ENCODE measurements at regions not wholly inside any gene's neighbourhood (a gene's known extent, or its start where the extent isn't known, plus 50 kb on each side); places are given as distances from the start of the nearest gene placed in this dataset.
"Not testable (repeated sequence)": the region's sequence is repeated elsewhere in the genome, so short reads cannot be mapped to it uniquely, and the experiment has no call there.

DNA sequence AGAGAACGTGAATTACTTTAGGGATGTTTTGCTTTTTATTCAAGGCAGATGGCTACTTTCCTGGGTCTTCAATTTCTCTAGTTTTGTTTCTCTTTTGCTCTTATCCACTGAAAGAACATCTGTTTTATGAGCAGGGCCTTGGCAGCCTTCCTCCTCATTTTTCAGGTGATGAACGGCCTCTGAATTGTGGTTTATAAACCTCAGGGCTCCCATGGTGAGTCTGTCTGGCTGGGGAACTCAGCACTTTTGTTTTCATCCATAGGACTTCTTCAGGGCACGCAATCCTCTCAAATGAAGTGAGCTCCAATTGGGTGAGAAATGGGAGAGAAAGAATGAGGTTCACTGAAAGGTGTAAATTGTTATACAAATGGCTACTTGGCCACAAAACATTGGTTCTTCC lies 186.4 kb upstream of the ERCC4 start:
- Histone ChIP-seq H4K20me1 (ENCODE audit: insufficient read depth, low read length) (no peaks in the 10 kb centered on the region), H3K9ac (ENCODE audit: insufficient read depth, low read length, poor library complexity, severe bottlenecking) (no peak overlapping the region), H3K27ac (ENCODE audit: low read depth in 1 of 2, low read length in 2 of 2) (no peak overlapping the region), H3K9me3 (replicated peaks in 1 of 2; ENCODE audit: control insufficient read depth in 1 of 2, insufficient read depth in 1 of 2, low read length in 2 of 2) (peaks cover 1 to 4% of the 10 kb centered on the region in 2 donors), H3K4me3 (replicated peaks in 1 of 3; ENCODE audit: low read depth in 2 of 3, low read length in 3 of 3) (no peak overlapping the region), H3K4me1 (ENCODE audit: control insufficient read depth in 1 of 2, insufficient read depth in 2 of 2, low read length in 2 of 2) (no peaks in the 10 kb centered on the region), H3K27me3 (ENCODE audit: control insufficient read depth in 2 of 2, insufficient read depth in 2 of 2, low read length in 2 of 2) (no peaks in the 10 kb centered on the region), H3K36me3 (replicated peaks in 1 of 2; ENCODE audit: control insufficient read depth in 1 of 2, insufficient read depth in 2 of 2, low read length in 2 of 2) (no peaks in the 10 kb centered on the region), H3K79me2 (ENCODE audit: insufficient read depth, low read length) (no peaks in the 10 kb centered on the region), H2AFZ (ENCODE audit: insufficient read depth, low read depth, low read length, poor library complexity, severe bottlenecking) (no peak overlapping the region), H3K4me2 (replicated peaks; ENCODE audit: extremely low read depth, low read length, poor library complexity, severe bottlenecking) (no peak overlapping the region)
- Mint-ChIP-seq H3K4me3 (no peak overlapping the region), H3K4me1 (no peaks in the 10 kb centered on the region), H3K27ac (no peak overlapping the region), H3K27me3 (ENCODE audit: low read depth in 3 of 3) (peaks cover 0 to 1% (median 0%) of the 10 kb centered on the region in 3 donors), H3K9me3 (peaks cover 0 to 16% (median 3%) of the 10 kb centered on the region in 7 donors), H3K36me3 (no peaks in the 10 kb centered on the region)
- WGBS (ENCODE audit: insufficient coverage) = no CpG with 5 or more reads among the region's 3 CpGs
- intact Hi-C loops (cut with micrococcal nuclease) = no loop called here
- TF ChIP-seq, protein P1, sequence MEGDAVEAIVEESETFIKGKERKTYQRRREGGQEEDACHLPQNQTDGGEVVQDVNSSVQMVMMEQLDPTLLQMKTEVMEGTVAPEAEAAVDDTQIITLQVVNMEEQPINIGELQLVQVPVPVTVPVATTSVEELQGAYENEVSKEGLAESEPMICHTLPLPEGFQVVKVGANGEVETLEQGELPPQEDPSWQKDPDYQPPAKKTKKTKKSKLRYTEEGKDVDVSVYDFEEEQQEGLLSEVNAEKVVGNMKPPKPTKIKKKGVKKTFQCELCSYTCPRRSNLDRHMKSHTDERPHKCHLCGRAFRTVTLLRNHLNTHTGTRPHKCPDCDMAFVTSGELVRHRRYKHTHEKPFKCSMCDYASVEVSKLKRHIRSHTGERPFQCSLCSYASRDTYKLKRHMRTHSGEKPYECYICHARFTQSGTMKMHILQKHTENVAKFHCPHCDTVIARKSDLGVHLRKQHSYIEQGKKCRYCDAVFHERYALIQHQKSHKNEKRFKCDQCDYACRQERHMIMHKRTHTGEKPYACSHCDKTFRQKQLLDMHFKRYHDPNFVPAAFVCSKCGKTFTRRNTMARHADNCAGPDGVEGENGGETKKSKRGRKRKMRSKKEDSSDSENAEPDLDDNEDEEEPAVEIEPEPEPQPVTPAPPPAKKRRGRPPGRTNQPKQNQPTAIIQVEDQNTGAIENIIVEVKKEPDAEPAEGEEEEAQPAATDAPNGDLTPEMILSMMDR (IDR thresholded peaks at IDR 0.05) = no peak
- no peak for DNase-seq

DNA sequence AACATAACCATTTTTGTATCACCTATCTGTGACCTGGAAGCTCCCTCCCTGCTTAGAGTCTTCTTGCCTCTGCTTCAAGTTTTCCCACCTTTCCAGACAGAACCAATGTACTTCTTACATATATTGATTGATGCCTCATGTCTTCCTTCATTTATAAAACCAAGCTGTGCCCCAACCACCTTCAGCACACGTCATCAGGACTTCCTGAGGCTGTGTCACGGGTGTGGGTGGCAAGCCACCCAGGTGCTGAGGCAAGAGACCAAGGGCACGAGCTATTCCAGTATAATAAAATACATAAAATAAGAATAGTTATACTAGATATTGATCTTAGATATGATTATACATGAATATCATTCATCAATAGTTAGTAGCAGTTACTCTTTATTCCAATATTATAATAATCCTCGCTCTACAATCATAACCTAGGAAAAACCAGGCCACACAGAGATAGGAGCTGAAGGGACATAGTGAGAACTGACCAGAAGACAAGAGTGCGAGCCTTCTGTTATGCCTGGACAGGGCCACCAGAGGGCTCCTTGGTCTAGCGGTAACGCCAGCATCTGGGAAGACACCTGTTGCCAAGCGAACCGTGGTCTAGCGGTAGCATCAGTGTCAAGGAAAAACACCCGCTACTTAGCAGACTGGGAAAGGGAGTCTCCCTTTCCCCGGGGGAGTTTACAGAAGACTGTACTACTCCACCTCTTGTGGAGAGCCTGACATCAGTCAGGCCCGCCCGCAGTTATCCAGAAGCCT lies 180.2 kb upstream of the ERCC4 start:
- H2AFZ ChIP-seq (ENCODE audit: insufficient read depth, low read depth, low read length, poor library complexity, severe bottlenecking); H3K4me3 ChIP-seq (replicated peaks in 1 of 3; ENCODE audit: low read depth in 2 of 3, low read length in 3 of 3); H3K27me3 ChIP-seq (ENCODE audit: control insufficient read depth in 2 of 2, insufficient read depth in 2 of 2, low read length in 2 of 2); intact Hi-C loops (cut with micrococcal nuclease); H3K36me3 ChIP-seq (replicated peaks in 1 of 2; ENCODE audit: control insufficient read depth in 1 of 2, insufficient read depth in 2 of 2, low read length in 2 of 2); H3K27me3 Mint-ChIP-seq (ENCODE audit: low read depth in 3 of 3); H4K20me1 ChIP-seq (ENCODE audit: insufficient read depth, low read length); H3K4me3 Mint-ChIP-seq; H3K9ac ChIP-seq (ENCODE audit: insufficient read depth, low read length, poor library complexity, severe bottlenecking); H3K4me1 Mint-ChIP-seq; H3K27ac Mint-ChIP-seq; H3K79me2 ChIP-seq (ENCODE audit: insufficient read depth, low read length); H3K4me2 ChIP-seq (replicated peaks; ENCODE audit: extremely low read depth, low read length, poor library complexity, severe bottlenecking); H3K4me1 ChIP-seq (ENCODE audit: control insufficient read depth in 1 of 2, insufficient read depth in 2 of 2, low read length in 2 of 2); H3K36me3 Mint-ChIP-seq; H3K27ac ChIP-seq (ENCODE audit: low read depth in 1 of 2, low read length in 2 of 2); DNase-seq: not testable (repeated sequence)
- H3K9me3 ChIP-seq (replicated peaks in 1 of 2; ENCODE audit: control insufficient read depth in 1 of 2, insufficient read depth in 1 of 2, low read length in 2 of 2) = peaks cover 5 to 10% of the 10 kb centered on the region in 2 donors
- peaks cover 3 to 17% (median 12%) of the 10 kb centered on the region in 7 donors for H3K9me3 Mint-ChIP-seq
- 40% methylated on average over 1 of the region's 14 CpGs for WGBS (ENCODE audit: insufficient coverage)

All from CD14-positive monocyte (primary cell).